ENCODE measurements at regions not wholly inside any gene's neighbourhood (a gene's known extent, or its start where the extent isn't known, plus 50 kb on each side); places are given as distances from the start of the nearest gene placed in this dataset.

- TF ChIP-seq POLR2A (IDR thresholded peaks at IDR 0.05) = no peak
- TF ChIP-seq, protein P1, sequence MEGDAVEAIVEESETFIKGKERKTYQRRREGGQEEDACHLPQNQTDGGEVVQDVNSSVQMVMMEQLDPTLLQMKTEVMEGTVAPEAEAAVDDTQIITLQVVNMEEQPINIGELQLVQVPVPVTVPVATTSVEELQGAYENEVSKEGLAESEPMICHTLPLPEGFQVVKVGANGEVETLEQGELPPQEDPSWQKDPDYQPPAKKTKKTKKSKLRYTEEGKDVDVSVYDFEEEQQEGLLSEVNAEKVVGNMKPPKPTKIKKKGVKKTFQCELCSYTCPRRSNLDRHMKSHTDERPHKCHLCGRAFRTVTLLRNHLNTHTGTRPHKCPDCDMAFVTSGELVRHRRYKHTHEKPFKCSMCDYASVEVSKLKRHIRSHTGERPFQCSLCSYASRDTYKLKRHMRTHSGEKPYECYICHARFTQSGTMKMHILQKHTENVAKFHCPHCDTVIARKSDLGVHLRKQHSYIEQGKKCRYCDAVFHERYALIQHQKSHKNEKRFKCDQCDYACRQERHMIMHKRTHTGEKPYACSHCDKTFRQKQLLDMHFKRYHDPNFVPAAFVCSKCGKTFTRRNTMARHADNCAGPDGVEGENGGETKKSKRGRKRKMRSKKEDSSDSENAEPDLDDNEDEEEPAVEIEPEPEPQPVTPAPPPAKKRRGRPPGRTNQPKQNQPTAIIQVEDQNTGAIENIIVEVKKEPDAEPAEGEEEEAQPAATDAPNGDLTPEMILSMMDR (IDR thresholded peaks at IDR 0.05) = no peak
Observed at GRCh38 chr3:32049916-32050315, 56.5 kb upstream of the GPD1L start.
